ENCODE measurements at regions not wholly inside any gene's neighbourhood (a gene's known extent, or its start where the extent isn't known, plus 50 kb on each side); places are given as distances from the start of the nearest gene placed in this dataset.

- H3K9me3 ChIP-seq, result no peaks in the 10 kb centered on the region
- no peaks in the 10 kb centered on the region for H3K4me1 ChIP-seq
- TF ChIP-seq POLR2A (IDR thresholded peaks at IDR 0.05), result no peak
- TF ChIP-seq EP300 (IDR thresholded peaks at IDR 0.05), result no peak
- TF ChIP-seq CTCF (IDR thresholded peaks at IDR 0.05), result no peak
- H3K4me3 ChIP-seq, result no peak overlapping the region
- H3K36me3 ChIP-seq, result no peaks in the 10 kb centered on the region
- WGBS, 2 donors, result 93 to 96% methylated on average over 1 of the region's 1 CpG
- DNase-seq (ENCODE audit: low spot score in 2 of 2), result no peak
- no peaks in the 10 kb centered on the region for H3K27me3 ChIP-seq
- no peak overlapping the region for H3K27ac ChIP-seq
Measured at GRCh38 chr3:31427623-31428022, 105.1 kb upstream of the STT3B start.

GRCh38 chr3:31431321-31431720, 101.4 kb upstream of the STT3B start:
- H3K27me3 ChIP-seq, result no peaks in the 10 kb centered on the region
- H3K27ac ChIP-seq, result no peak overlapping the region
- H3K4me1 ChIP-seq, result no peaks in the 10 kb centered on the region
- peaks cover 0 to 1% (median 0%) of the 10 kb centered on the region in 4 donors for H3K9me3 ChIP-seq
- DNase-seq (ENCODE audit: low spot score in 2 of 2), result no peak
- WGBS, 2 donors, result 78 to 85% methylated on average over 3 of the region's 3 CpGs
- TF ChIP-seq EP300 (IDR thresholded peaks at IDR 0.05) (no peak), POLR2A (IDR thresholded peaks at IDR 0.05) (no peak), CTCF (IDR thresholded peaks at IDR 0.05) (no peak)
- no peak overlapping the region for H3K4me3 ChIP-seq
- H3K36me3 ChIP-seq, result no peaks in the 10 kb centered on the region

GRCh38 chr3:31432897-31433678, 99.6 kb upstream of the STT3B start:
- WGBS, 2 donors, result 57 to 63% methylated on average over 7 of the region's 7 CpGs
- H3K9me3 ChIP-seq, result peaks cover 0 to 10% (median 3%) of the 10 kb centered on the region in 4 donors
- no peak for DNase-seq (ENCODE audit: low spot score in 2 of 2)
- H3K4me3 ChIP-seq, result no peak overlapping the region
- TF ChIP-seq POLR2A (IDR thresholded peaks at IDR 0.05) (no peak), EP300 (IDR thresholded peaks at IDR 0.05) (no peak), CTCF (IDR thresholded peaks at IDR 0.05) (no peak)
- no peaks in the 10 kb centered on the region for H3K27me3 ChIP-seq
- no peak overlapping the region for H3K27ac ChIP-seq
- H3K36me3 ChIP-seq, result no peaks in the 10 kb centered on the region
- no peaks in the 10 kb centered on the region for H3K4me1 ChIP-seq

GRCh38 chr3:31433679-31433992, 99.1 kb upstream of the STT3B start:
- Histone ChIP-seq H3K27me3 (no peaks in the 10 kb centered on the region), H3K4me1 (no peaks in the 10 kb centered on the region), H3K4me3 (no peak overlapping the region), H3K9me3 (peaks cover 0 to 10% (median 3%) of the 10 kb centered on the region in 4 donors), H3K36me3 (no peaks in the 10 kb centered on the region), H3K27ac (no peak overlapping the region)
- DNase-seq (ENCODE audit: low spot score in 2 of 2), result no peak
- TF ChIP-seq POLR2A (IDR thresholded peaks at IDR 0.05) (no peak), CTCF (IDR thresholded peaks at IDR 0.05) (no peak), EP300 (IDR thresholded peaks at IDR 0.05) (no peak)

- Histone ChIP-seq H3K4me1 (no peaks in the 10 kb centered on the region), H3K36me3 (no peaks in the 10 kb centered on the region), H3K27me3 (no peaks in the 10 kb centered on the region), H3K27ac (no peak overlapping the region), H3K4me3 (no peak overlapping the region), H3K9me3 (peaks cover 0 to 10% (median 3%) of the 10 kb centered on the region in 4 donors)
- TF ChIP-seq CTCF (IDR thresholded peaks at IDR 0.05), result no peak
- no peak for TF ChIP-seq EP300 (IDR thresholded peaks at IDR 0.05)
- no peak for TF ChIP-seq POLR2A (IDR thresholded peaks at IDR 0.05)
- no peak for DNase-seq (ENCODE audit: low spot score in 2 of 2)
- 91% methylated on average over 1 of the region's 1 CpG for WGBS, 2 donors
Measured at GRCh38 chr3:31434819-31435218, 97.9 kb upstream of the STT3B start.
